Calu3 (cell line): ENCODE measurements at regions not wholly inside any gene's neighbourhood (a gene's known extent, or its start where the extent isn't known, plus 50 kb on each side); places are given as distances from the start of the nearest gene placed in this dataset.

Source experiments
- BruUV-seq: library from RNA; stranded (reverse); fragments of 400-500 nt; replicated peaks from 2 replicates; lab custom pipeline; 2021; lab: Mats Ljungman, UMichigan
- CTCF ChIA-PET: fragments of 300-600 bp; sonication (Branson Sonifier 250); formaldehyde crosslinking; loops from one replicate; lab custom pipeline; 2022; ENCODE audit warnings: antibody characterized with exemption; lab: Charles Lee
- DNase-seq: peaks from one replicate; pipeline ENCODE4 v3.0.0; 2022
- H3K27ac Mint-ChIP-seq: one replicate; pipeline ENCODE4 v1.8.0; 2022; ENCODE audit warnings: mixed read lengths; ENCODE audit not compliant: unreplicated experiment
- H3K27me3 Mint-ChIP-seq: one replicate; pipeline ENCODE4 v1.8.0; 2022; ENCODE audit warnings: mixed read lengths; ENCODE audit not compliant: unreplicated experiment
- H3K36me3 Mint-ChIP-seq: one replicate; pipeline ENCODE4 v1.8.0; 2022; ENCODE audit warnings: mild to moderate bottlenecking, moderate library complexity, mixed read lengths; ENCODE audit not compliant: insufficient read depth, unreplicated experiment
- H3K4me1 Mint-ChIP-seq: one replicate; pipeline ENCODE4 v1.8.0; 2022; ENCODE audit warnings: mild to moderate bottlenecking, low read depth, mixed read lengths; ENCODE audit not compliant: unreplicated experiment
- H3K4me3 Mint-ChIP-seq: one replicate; pipeline ENCODE4 v1.8.0; 2022; ENCODE audit warnings: mild to moderate bottlenecking, low read depth, moderate library complexity, mixed read lengths; ENCODE audit not compliant: unreplicated experiment
- H3K9me3 Mint-ChIP-seq: one replicate; pipeline ENCODE4 v1.8.0; 2022; ENCODE audit warnings: low read depth, mixed read lengths; ENCODE audit not compliant: unreplicated experiment
- CTCF ChIP-seq: fragments of 200-600 bp; IDR thresholded peaks from one replicate; pipeline ENCODE4 v1.8.0; 2022; ENCODE audit warnings: antibody characterized with exemption; ENCODE audit not compliant: unreplicated experiment
- intact Hi-C: fragments of 100-400 bp; cut with micrococcal nuclease; formaldehyde crosslinking; loops from one replicate; pipeline ENCODE4 v1.10.0; 2022; ENCODE audit not compliant: unreplicated experiment

DNA sequence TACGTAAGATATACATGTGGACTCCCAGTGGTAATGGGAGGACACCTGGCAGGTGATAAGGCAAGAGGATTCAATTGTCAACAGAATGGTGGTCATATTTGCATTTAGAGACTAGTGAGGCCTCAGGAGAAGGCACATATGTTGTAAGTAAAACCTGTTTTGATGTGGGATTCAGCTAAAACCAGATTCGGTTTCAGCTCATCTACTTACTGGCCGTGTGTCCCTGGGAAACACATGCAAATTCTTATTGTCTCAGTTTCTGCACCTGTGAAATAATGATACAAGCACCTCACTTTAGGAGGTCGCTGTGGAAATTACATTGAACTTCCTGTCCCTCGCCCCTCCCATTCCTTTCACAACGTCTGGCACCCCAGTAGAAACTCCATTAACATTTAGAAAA lies 78.9 kb upstream of the FIBIN start:
- H3K27ac Mint-ChIP-seq, result no peak overlapping the region
- no peaks in the 10 kb centered on the region for H3K4me1 Mint-ChIP-seq
- no peaks in the 10 kb centered on the region for H3K9me3 Mint-ChIP-seq
- DNase-seq, result no peak
- no peak overlapping the region for H3K4me3 Mint-ChIP-seq
- CTCF ChIA-PET, result no interaction called here
- no peaks in the 10 kb centered on the region for H3K36me3 Mint-ChIP-seq
- intact Hi-C loops, result no loop called here
- no peaks in the 10 kb centered on the region for H3K27me3 Mint-ChIP-seq
- BruUV-seq, result no TSS peak
- TF ChIP-seq CTCF, result no peak

GRCh38 chr11:26916805-26917204 lies 77.1 kb upstream of the FIBIN start:
- DNase-seq, result no peak
- Mint-ChIP-seq H3K9me3 (no peaks in the 10 kb centered on the region), H3K27ac (no peak overlapping the region), H3K36me3 (no peaks in the 10 kb centered on the region), H3K4me3 (no peak overlapping the region), H3K4me1 (no peaks in the 10 kb centered on the region), H3K27me3 (no peaks in the 10 kb centered on the region)
- CTCF ChIA-PET, result no interaction called here
- no peak for TF ChIP-seq CTCF
- intact Hi-C loops, result no loop called here
- no TSS peak for BruUV-seq

DNA sequence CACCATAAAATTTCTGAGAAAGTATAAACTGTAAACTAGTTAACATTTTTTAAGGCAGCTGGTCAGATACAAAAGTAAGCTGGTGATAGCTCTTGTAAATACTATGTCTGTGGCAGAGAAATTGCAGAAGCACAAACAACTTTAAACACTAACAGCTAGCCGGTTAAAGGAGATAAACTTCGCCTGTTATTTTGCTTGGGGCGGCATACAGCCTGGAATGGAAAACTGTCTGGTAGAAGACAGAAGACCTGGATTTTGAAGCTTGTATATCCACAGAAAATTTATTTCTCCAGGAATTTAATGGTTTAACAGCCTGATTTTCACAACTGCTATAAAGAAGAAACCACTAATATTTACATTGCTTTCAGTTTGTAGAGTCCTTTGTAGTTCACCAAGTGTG lies 65.3 kb upstream of the FIBIN start:
- H3K9me3 Mint-ChIP-seq, result peaks cover 4% of the 10 kb centered on the region
- no peak overlapping the region for H3K4me3 Mint-ChIP-seq
- H3K27me3 Mint-ChIP-seq, result no peaks in the 10 kb centered on the region
- BruUV-seq, result no TSS peak
- no peaks in the 10 kb centered on the region for H3K36me3 Mint-ChIP-seq
- CTCF ChIA-PET, result no interaction called here
- no peaks in the 10 kb centered on the region for H3K4me1 Mint-ChIP-seq
- intact Hi-C loops, result no loop called here
- TF ChIP-seq CTCF, result no peak
- DNase-seq, result no peak
- no peak overlapping the region for H3K27ac Mint-ChIP-seq

DNA sequence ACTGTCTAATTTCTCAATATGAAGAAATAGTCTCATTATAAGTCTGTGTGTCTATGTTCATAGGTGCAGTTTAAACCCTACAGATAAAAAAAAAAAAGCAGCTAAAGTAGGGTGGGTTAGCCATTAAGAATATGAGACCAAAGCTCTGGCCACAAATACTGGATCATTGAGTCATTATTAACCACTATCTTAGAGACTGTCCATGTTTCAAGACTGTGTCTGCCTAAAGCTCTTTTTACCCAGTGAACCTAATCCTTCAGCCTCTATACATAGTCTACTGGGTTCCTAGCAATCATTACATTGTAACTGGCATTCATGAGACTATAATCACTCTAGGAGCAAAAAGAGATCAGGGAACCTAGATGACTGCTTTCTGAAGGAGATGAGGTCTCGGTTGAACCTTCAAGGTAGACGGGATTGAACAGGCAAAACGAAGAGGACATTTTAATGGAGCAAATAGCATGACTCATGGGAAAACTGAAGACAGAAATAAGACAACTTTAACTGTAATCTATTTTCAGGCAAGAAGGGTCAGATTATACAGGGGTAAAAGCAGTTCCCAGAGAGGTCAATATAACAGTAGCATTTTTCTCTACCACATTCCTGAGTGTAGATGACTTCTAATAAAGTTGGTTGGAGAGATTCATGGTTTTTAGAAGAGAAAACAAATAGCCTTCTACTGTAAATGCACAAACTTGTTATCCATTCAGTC lies 64.0 kb upstream of the FIBIN start:
- CTCF ChIA-PET, result no interaction called here
- Mint-ChIP-seq H3K27ac (no peak overlapping the region), H3K4me1 (no peaks in the 10 kb centered on the region), H3K9me3 (no peaks in the 10 kb centered on the region), H3K4me3 (no peak overlapping the region), H3K36me3 (no peaks in the 10 kb centered on the region), H3K27me3 (no peaks in the 10 kb centered on the region)
- BruUV-seq, result no TSS peak
- DNase-seq, result no peak
- no peak for TF ChIP-seq CTCF
- intact Hi-C loops, result no loop called here
